ENCODE measurements at regions not wholly inside any gene's neighbourhood (a gene's known extent, or its start where the extent isn't known, plus 50 kb on each side); places are given as distances from the start of the nearest gene placed in this dataset.
A peak's percentile ranks its signal among the peaks of the same experiment; 100 is the strongest.

DNA sequence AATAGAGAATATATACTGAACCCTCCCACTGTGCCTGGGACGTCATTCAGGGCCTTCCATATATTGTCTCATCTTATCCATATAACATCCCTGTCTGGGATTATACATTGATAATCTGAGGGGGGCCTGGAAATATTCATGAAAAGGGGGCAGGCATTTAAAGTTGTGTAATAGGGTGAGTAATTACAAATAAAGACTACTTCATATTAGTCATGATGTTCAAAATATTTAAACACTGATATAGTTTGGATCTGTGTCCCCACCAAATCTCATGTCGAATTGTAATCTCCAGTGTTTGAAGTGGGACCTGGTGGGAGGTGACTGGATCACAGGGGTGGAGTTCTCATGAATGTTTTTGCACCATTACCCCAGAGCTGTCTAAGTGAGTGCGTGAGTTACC lies 97.8 kb downstream of the AQP9 start:
- Histone ChIP-seq H3K36me3 (replicated peaks; ENCODE audit: low read depth, low read length) (no peaks in the 10 kb centered on the region), H2AFZ (ENCODE audit: low read depth, low read length) (no peak overlapping the region), H3K79me2 (ENCODE audit: low read length) (no peaks in the 10 kb centered on the region), H3K4me2 (ENCODE audit: low read length) (no peak overlapping the region), H3K27me3 (ENCODE audit: low read depth, low read length) (no peaks in the 10 kb centered on the region), H3K4me3 (ENCODE audit: low read length) (no peak overlapping the region), H3K4me1 (ENCODE audit: low read length) (peaks cover 8% of the 10 kb centered on the region; the same call in 1 of the 2 replicates), H3K9ac (ENCODE audit: low read length) (no peak overlapping the region), H4K20me1 (ENCODE audit: insufficient read depth, low read length) (no peaks in the 10 kb centered on the region), H3K27ac (ENCODE audit: low read length) (no peak overlapping the region), H3K9me3 (ENCODE audit: insufficient read depth, low read length) (no peaks in the 10 kb centered on the region)
- TF ChIP-seq, protein P1, sequence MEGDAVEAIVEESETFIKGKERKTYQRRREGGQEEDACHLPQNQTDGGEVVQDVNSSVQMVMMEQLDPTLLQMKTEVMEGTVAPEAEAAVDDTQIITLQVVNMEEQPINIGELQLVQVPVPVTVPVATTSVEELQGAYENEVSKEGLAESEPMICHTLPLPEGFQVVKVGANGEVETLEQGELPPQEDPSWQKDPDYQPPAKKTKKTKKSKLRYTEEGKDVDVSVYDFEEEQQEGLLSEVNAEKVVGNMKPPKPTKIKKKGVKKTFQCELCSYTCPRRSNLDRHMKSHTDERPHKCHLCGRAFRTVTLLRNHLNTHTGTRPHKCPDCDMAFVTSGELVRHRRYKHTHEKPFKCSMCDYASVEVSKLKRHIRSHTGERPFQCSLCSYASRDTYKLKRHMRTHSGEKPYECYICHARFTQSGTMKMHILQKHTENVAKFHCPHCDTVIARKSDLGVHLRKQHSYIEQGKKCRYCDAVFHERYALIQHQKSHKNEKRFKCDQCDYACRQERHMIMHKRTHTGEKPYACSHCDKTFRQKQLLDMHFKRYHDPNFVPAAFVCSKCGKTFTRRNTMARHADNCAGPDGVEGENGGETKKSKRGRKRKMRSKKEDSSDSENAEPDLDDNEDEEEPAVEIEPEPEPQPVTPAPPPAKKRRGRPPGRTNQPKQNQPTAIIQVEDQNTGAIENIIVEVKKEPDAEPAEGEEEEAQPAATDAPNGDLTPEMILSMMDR (IDR thresholded peaks at IDR 0.05; ENCODE audit: low read depth, low read length): no peak
- no peak for TF ChIP-seq EZH2phosphoT487 (IDR thresholded peaks at IDR 0.05; ENCODE audit: low read depth)

- Histone ChIP-seq H3K9ac (ENCODE audit: low read length) (no peak overlapping the region), H2AFZ (ENCODE audit: low read depth, low read length) (no peak overlapping the region), H3K4me2 (ENCODE audit: low read length) (no peak overlapping the region), H3K4me1 (ENCODE audit: low read length) (peaks cover 31% of the 10 kb centered on the region), H4K20me1 (ENCODE audit: insufficient read depth, low read length) (no peaks in the 10 kb centered on the region), H3K9me3 (ENCODE audit: insufficient read depth, low read length) (no peaks in the 10 kb centered on the region), H3K79me2 (ENCODE audit: low read length) (no peaks in the 10 kb centered on the region), H3K27me3 (ENCODE audit: low read depth, low read length) (peaks cover 3% of the 10 kb centered on the region; the same call in 1 of the 2 replicates), H3K36me3 (replicated peaks; ENCODE audit: low read depth, low read length) (no peaks in the 10 kb centered on the region), H3K27ac (ENCODE audit: low read length) (no peak overlapping the region), H3K4me3 (ENCODE audit: low read length) (no peak overlapping the region)
- TF ChIP-seq EZH2phosphoT487 (IDR thresholded peaks at IDR 0.05; ENCODE audit: low read depth): no peak
- TF ChIP-seq, protein P1 (IDR thresholded peaks at IDR 0.05; ENCODE audit: low read depth, low read length): no peak
These were observed 102.2 kb downstream of the AQP9 start for GRCh38 chr15:58240191-58240932.

DNA sequence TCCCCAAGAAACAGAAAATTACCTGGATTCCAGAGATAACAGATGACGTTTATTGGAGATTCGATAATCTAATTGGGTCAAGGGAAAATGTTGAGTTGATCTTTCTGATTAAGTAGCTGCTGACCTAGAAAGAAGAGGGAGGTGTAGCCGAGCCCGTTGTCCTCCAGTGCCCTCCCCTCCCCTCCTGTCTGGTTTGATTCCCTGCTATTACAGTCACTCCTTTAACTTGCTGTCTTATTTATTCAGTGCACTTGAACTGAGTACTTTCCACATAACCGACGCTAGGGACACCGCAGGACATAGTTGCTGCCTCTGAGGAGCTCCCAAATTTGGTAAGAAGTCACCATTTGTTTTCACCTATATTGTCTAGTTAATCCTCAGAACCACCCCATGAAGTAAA lies 103.7 kb downstream of the AQP9 start:
- no peak for TF ChIP-seq EZH2phosphoT487 (IDR thresholded peaks at IDR 0.05; ENCODE audit: low read depth)
- TF ChIP-seq, protein P1 (IDR thresholded peaks at IDR 0.05; ENCODE audit: low read depth, low read length): no peak
- no peaks in the 10 kb centered on the region for H4K20me1 ChIP-seq (ENCODE audit: insufficient read depth, low read length)
- H3K9me3 ChIP-seq (ENCODE audit: insufficient read depth, low read length): no peaks in the 10 kb centered on the region
- peaks cover 31% of the 10 kb centered on the region for H3K4me1 ChIP-seq (ENCODE audit: low read length)
- peaks cover 3% of the 10 kb centered on the region; the same call in 1 of the 2 replicates for H3K27me3 ChIP-seq (ENCODE audit: low read depth, low read length)
- no peaks in the 10 kb centered on the region for H3K36me3 ChIP-seq (replicated peaks; ENCODE audit: low read depth, low read length)
- H3K4me2 ChIP-seq (ENCODE audit: low read length): no peak overlapping the region
- no peak overlapping the region for H3K4me3 ChIP-seq (ENCODE audit: low read length)
- H3K79me2 ChIP-seq (ENCODE audit: low read length): no peaks in the 10 kb centered on the region
- no peak overlapping the region for H3K27ac ChIP-seq (ENCODE audit: low read length)
- no peak overlapping the region for H3K9ac ChIP-seq (ENCODE audit: low read length)
- no peak overlapping the region for H2AFZ ChIP-seq (ENCODE audit: low read depth, low read length)

DNA sequence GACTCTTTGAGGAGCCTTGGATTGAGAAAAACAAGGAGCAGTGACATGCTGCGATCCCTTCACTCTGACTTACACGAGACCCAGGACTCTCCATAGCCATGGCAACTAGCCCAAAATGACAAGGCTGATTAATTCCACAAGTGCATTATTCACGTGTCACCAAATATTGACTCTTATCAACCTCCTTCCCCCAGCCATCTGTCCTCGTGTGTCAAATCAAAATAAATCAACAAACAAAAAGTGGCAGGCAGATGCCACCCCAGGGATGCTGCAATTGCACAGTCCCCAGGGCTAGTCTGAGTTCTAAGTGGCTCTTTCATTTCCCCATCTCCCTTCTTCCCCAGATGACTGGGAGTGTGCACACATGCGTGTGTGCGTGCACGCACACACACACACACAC lies 104.9 kb downstream of the AQP9 start:
- peaks cover 31% of the 10 kb centered on the region for H3K4me1 ChIP-seq (ENCODE audit: low read length)
- no peaks in the 10 kb centered on the region for H3K79me2 ChIP-seq (ENCODE audit: low read length)
- H3K27me3 ChIP-seq (ENCODE audit: low read depth, low read length): peaks cover 3% of the 10 kb centered on the region; the same call in 1 of the 2 replicates
- TF ChIP-seq, protein P1 (IDR thresholded peaks at IDR 0.05; ENCODE audit: low read depth, low read length): no peak
- TF ChIP-seq EZH2phosphoT487 (IDR thresholded peaks at IDR 0.05; ENCODE audit: low read depth): no peak
- no peaks in the 10 kb centered on the region for H4K20me1 ChIP-seq (ENCODE audit: insufficient read depth, low read length)
- peak overlapping the region; percentile 32 for H3K27ac ChIP-seq (ENCODE audit: low read length)
- no peaks in the 10 kb centered on the region for H3K9me3 ChIP-seq (ENCODE audit: insufficient read depth, low read length)
- no peaks in the 10 kb centered on the region for H3K36me3 ChIP-seq (replicated peaks; ENCODE audit: low read depth, low read length)
- H3K4me2 ChIP-seq (ENCODE audit: low read length): peak overlapping the region; percentile 81
- no peak overlapping the region for H3K9ac ChIP-seq (ENCODE audit: low read length)
- no peak overlapping the region for H2AFZ ChIP-seq (ENCODE audit: low read depth, low read length)
- peak overlapping the region; percentile 61 for H3K4me3 ChIP-seq (ENCODE audit: low read length)

Measured in OCI-LY3 (cell line).